Sigmoid colon (tissue), 6 donors: ENCODE measurements at regions not wholly inside any gene's neighbourhood (a gene's known extent, or its start where the extent isn't known, plus 50 kb on each side); places are given as distances from the start of the nearest gene placed in this dataset.

Experiments
- DNase-seq: peaks from one replicate; pipeline ENCODE4 v3.0.0-alpha.2; 2019
- H3K27ac ChIP-seq, 4 donors: fragments of 200-600 bp; sonication (generic); one replicate each; pipeline ENCODE4 v1.5.1; 2016 to 2019; ENCODE audit warnings: mild to moderate bottlenecking in 1 of 4
- H3K27me3 ChIP-seq, 3 donors: fragments of 200-600 bp; sonication (generic); one replicate each; pipeline ENCODE4 v1.5.1; 2019; ENCODE audit warnings: mild to moderate bottlenecking in 1 of 3
- H3K36me3 ChIP-seq, 4 donors: fragments of 200-600 bp; sonication (generic); one replicate each; pipeline ENCODE4 v1.5.1; 2016 to 2019
- H3K4me1 ChIP-seq, 4 donors: fragments of 200-600 bp; sonication (generic); one replicate each; pipeline ENCODE4 v1.5.1; 2017 to 2019
- H3K4me3 ChIP-seq, 4 donors: fragments of 200-600 bp; sonication (generic); one replicate each; pipeline ENCODE4 v1.5.1; 2017 to 2019; ENCODE audit warnings: mild to moderate bottlenecking in 2 of 4, moderate library complexity in 1 of 4
- H3K9me3 ChIP-seq, 4 donors: fragments of 200-600 bp in 3 of 4; sonication (generic) in 3 of 4; one replicate each; pipeline versions ENCODE4 v1.5.1 to v1.6.1; 2013 to 2019
- CTCF ChIP-seq, 4 experiments: fragments of 450-650 bp in 3 of 4; fragments of 200-600 bp in 1 of 4; IDR thresholded peaks; one replicate each; pipeline ENCODE4 v1.5.1; 2016 to 2019; ENCODE audit warnings: antibody characterized with exemption in 4 of 4, mild to moderate bottlenecking in 3 of 4, moderate library complexity in 2 of 4
- EP300 ChIP-seq, 4 donors: sonication (generic); formaldehyde crosslinking; IDR thresholded peaks; one replicate each; pipeline ENCODE4 v1.6.1; 2017; ENCODE audit warnings: antibody characterized with exemption in 4 of 4
- POLR2A ChIP-seq, 2 donors: fragments of 450-650 bp; IDR thresholded peaks; one replicate each; pipeline ENCODE4 v1.6.1; 2016; ENCODE audit warnings: antibody characterized with exemption in 2 of 2, mild to moderate bottlenecking in 2 of 2, moderate library complexity in 2 of 2
- POLR2AphosphoS5 ChIP-seq, 4 donors: sonication (generic); formaldehyde crosslinking; IDR thresholded peaks; one replicate each; pipeline ENCODE4 v1.6.1; 2017; ENCODE audit warnings: antibody characterized with exemption in 4 of 4
- WGBS, 2 donors: extraction: QIAGEN DNeasy Blood & Tissue Kit; methylation state at CpG; one replicate each; pipeline ENCODE4 v1.1.7; 2013; 5-methylcytosine and 5-hydroxymethylcytosine counted together
- intact Hi-C: fragments of 100-400 bp; cut with DNase I; formaldehyde crosslinking; loops from one replicate; pipeline ENCODE4 v1.15.1; 2023
- donor health status: healthy with polysubstance abuse.
- donor health status: healthy.

DNA sequence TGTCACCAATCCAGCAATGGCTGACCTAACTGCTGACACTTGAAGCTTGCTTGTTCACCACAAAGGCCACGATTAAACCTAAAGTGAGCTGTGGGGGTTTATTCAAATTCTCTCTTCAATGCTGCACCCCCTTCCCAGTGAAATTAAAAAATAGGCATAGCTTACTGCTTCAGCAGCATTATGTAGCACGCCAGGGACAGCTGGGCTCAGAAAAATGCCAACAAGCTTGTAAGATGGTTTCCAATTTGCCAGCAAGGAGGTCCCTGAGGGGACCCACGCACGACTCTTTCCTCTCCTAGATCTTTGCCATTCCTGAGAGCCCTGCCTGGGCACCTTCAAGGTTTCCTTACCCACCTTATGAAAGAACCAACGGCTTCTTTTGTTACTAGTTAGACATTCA, 113.5 kb upstream of the CDH4 start:
- DNase-seq = no peak
- Histone ChIP-seq H3K4me3 (no peak overlapping the region), H3K9me3 (no peaks in the 10 kb centered on the region), H3K27ac (no peak overlapping the region), H3K36me3 (no peaks in the 10 kb centered on the region), H3K4me1 (no peaks in the 10 kb centered on the region), H3K27me3 (peaks cover 0 to 28% (median 0%) of the 10 kb centered on the region in 3 donors)
- TF ChIP-seq POLR2A (IDR thresholded peaks at IDR 0.05) (no peak), POLR2AphosphoS5 (IDR thresholded peaks at IDR 0.05) (no peak), CTCF (IDR thresholded peaks at IDR 0.05) (no peak), EP300 (IDR thresholded peaks at IDR 0.05) (no peak)
- intact Hi-C loops = no loop called here
- WGBS, 2 donors = 77 to 82% methylated on average over 5 of the region's 5 CpGs

GRCh38 chr20:61139031-61139430, 113.0 kb upstream of the CDH4 start:
- Histone ChIP-seq H3K36me3 (no peaks in the 10 kb centered on the region), H3K4me1 (no peaks in the 10 kb centered on the region), H3K27me3 (peaks cover 0 to 24% (median 0%) of the 10 kb centered on the region in 3 donors), H3K4me3 (no peak overlapping the region), H3K27ac (no peak overlapping the region), H3K9me3 (no peaks in the 10 kb centered on the region)
- TF ChIP-seq CTCF (IDR thresholded peaks at IDR 0.05) (no peak), POLR2AphosphoS5 (IDR thresholded peaks at IDR 0.05) (no peak), EP300 (IDR thresholded peaks at IDR 0.05) (no peak), POLR2A (IDR thresholded peaks at IDR 0.05) (no peak)
- no peak for DNase-seq
- intact Hi-C loops = no loop called here
- 65 to 75% methylated on average over 4 of the region's 4 CpGs for WGBS, 2 donors

GRCh38 chr20:61140576-61140975, 111.5 kb upstream of the CDH4 start:
- WGBS, 2 donors = 87 to 89% methylated on average over 4 of the region's 4 CpGs

DNA sequence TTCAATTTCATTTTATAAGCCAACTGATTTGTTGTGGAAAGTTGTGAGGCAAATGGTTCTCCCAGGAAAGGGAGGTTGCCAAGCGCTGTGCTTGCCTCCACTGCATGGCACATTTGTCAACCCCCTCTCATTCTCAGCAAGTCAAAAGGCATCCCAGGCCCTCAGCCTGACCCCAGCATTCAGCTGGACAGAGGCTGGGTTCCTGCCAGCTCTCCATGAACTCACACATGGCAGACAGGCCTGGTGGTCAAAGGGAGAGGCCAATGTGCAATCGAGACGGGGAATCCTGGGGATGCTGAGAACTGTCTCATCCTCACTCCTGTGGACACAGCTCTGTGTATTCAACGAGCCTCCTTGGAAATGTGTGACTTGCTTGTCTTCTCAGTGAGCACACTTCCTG, 106.0 kb upstream of the CDH4 start:
- TF ChIP-seq POLR2A (IDR thresholded peaks at IDR 0.05) (no peak), EP300 (IDR thresholded peaks at IDR 0.05) (no peak), POLR2AphosphoS5 (IDR thresholded peaks at IDR 0.05) (no peak), CTCF (IDR thresholded peaks at IDR 0.05) (no peak)

More at GRCh38 chr20:61140576-61140975, 111.5 kb upstream of the CDH4 start:
- Histone ChIP-seq H3K27me3 (peaks cover 0 to 9% (median 0%) of the 10 kb centered on the region in 3 donors), H3K27ac (no peak overlapping the region), H3K4me3 (no peak overlapping the region), H3K9me3 (peaks cover 0 to 4% (median 0%) of the 10 kb centered on the region in 4 donors), H3K36me3 (no peaks in the 10 kb centered on the region), H3K4me1 (no peaks in the 10 kb centered on the region)
- DNase-seq = no peak
- TF ChIP-seq POLR2AphosphoS5 (IDR thresholded peaks at IDR 0.05) (no peak), EP300 (IDR thresholded peaks at IDR 0.05) (no peak), CTCF (IDR thresholded peaks at IDR 0.05) (no peak), POLR2A (IDR thresholded peaks at IDR 0.05) (no peak)
- intact Hi-C loops = no loop called here

DNA sequence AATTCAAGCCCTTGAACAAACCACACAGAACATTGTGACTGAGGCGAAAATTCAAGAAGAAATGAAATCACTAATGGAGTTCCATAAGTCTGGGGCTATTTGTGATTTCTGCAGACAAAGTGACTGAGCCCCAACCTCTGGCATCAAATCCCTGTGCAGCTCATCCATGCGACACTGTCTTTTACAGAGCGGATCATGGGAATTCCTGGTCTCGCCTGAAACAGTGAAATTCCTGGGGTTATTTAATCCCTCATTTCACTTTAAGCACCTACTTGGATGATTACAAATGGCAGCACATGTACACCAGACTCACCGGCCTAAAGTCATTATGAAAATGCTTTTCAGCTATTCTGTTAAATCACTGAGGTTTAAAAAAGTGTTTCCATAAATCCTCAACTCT, 102.4 kb upstream of the CDH4 start:
- Histone ChIP-seq H3K27me3 (no peaks in the 10 kb centered on the region), H3K36me3 (no peaks in the 10 kb centered on the region), H3K9me3 (peaks cover 0 to 1% (median 0%) of the 10 kb centered on the region in 4 donors), H3K4me3 (no peak overlapping the region), H3K27ac (no peak overlapping the region), H3K4me1 (no peaks in the 10 kb centered on the region)
- no peak for DNase-seq
- TF ChIP-seq POLR2AphosphoS5 (IDR thresholded peaks at IDR 0.05) (no peak), CTCF (IDR thresholded peaks at IDR 0.05) (no peak), POLR2A (IDR thresholded peaks at IDR 0.05) (no peak), EP300 (IDR thresholded peaks at IDR 0.05) (no peak)
- intact Hi-C loops = no loop called here
- WGBS, 2 donors = 81% methylated on average over 5 of the region's 5 CpGs

More for the DNA sequence above, 106.0 kb upstream of the CDH4 start:
- H3K4me3 ChIP-seq = no peak overlapping the region
- no peaks in the 10 kb centered on the region for H3K4me1 ChIP-seq
- WGBS, 2 donors = 63 to 66% methylated on average over 4 of the region's 4 CpGs
- no peaks in the 10 kb centered on the region for H3K27me3 ChIP-seq
- no peaks in the 10 kb centered on the region for H3K36me3 ChIP-seq
- no peak overlapping the region for H3K27ac ChIP-seq
- intact Hi-C loops = no loop called here
- no peak for DNase-seq
- H3K9me3 ChIP-seq = peaks cover 0 to 4% (median 0%) of the 10 kb centered on the region in 4 donors
